Natural killer cell treated with Interleukin-12 subunit alpha and Interleukin-12 subunit beta and Interleukin-15 and Interleukin-18, amount 100 ng/mL, for 72 hours (primary cell): ENCODE measurements at regions not wholly inside any gene's neighbourhood (a gene's known extent, or its start where the extent isn't known, plus 50 kb on each side); places are given as distances from the start of the nearest gene placed in this dataset.
"Not testable (repeated sequence)": the region's sequence is repeated elsewhere in the genome, so short reads cannot be mapped to it uniquely, and the experiment has no call there.

ENCODE experiments used
- ATAC-seq, 2 donors: fragments of 150-1000 bp; cut with Tn5 transposase in 1 of 2; sonication (Bioruptor Pico), chemical (Tn5 transposase) in 1 of 2; 2 replicates each; pipeline ENCODE4 v1.10.0; 2021
- DNase-seq: peaks from one replicate; pipeline ENCODE4 v3.0.0; 2022; ENCODE audit warnings: low spot score
- H3K27ac Mint-ChIP-seq, 2 donors: 1 replicate in 1 of 2; 2 replicates in 1 of 2; pipeline ENCODE4 v1.8.0; 2022; ENCODE audit warnings: mixed read lengths in 2 of 2, mild to moderate bottlenecking in 1 of 2, moderate library complexity in 1 of 2
- H3K27me3 Mint-ChIP-seq, 2 donors: 1 replicate in 1 of 2; 2 replicates in 1 of 2; pipeline ENCODE4 v1.8.0; 2022; ENCODE audit warnings: mixed read lengths in 2 of 2
- H3K36me3 Mint-ChIP-seq: one replicate; pipeline ENCODE4 v1.8.0; 2022; ENCODE audit warnings: mixed read lengths
- H3K4me1 Mint-ChIP-seq, 2 donors: 1 replicate in 1 of 2; 2 replicates in 1 of 2; pipeline ENCODE4 v1.8.0; 2022; ENCODE audit warnings: low read depth in 2 of 2, mixed read lengths in 2 of 2, mild to moderate bottlenecking in 1 of 2
- H3K4me3 Mint-ChIP-seq: one replicate; pipeline ENCODE4 v1.8.0; 2022; ENCODE audit warnings: mixed read lengths
- H3K9me3 Mint-ChIP-seq: 2 replicates; pipeline ENCODE4 v1.8.0; 2022; ENCODE audit warnings: mixed read lengths

- not testable (repeated sequence) for H3K27ac Mint-ChIP-seq, H3K36me3 Mint-ChIP-seq, H3K9me3 Mint-ChIP-seq, H3K4me1 Mint-ChIP-seq, H3K27me3 Mint-ChIP-seq, H3K4me3 Mint-ChIP-seq, ATAC-seq, DNase-seq
Measured at GRCh38 chr15:101961765-101962164, 149.8 kb downstream of the OR4F15 start.

GRCh38 chr15:101963687-101964086, 151.7 kb downstream of the OR4F15 start:
- not testable (repeated sequence) for H3K4me3 Mint-ChIP-seq, H3K9me3 Mint-ChIP-seq, DNase-seq, H3K27me3 Mint-ChIP-seq, ATAC-seq, H3K36me3 Mint-ChIP-seq, H3K27ac Mint-ChIP-seq, H3K4me1 Mint-ChIP-seq

- H3K4me3 Mint-ChIP-seq = not testable (repeated sequence)
Measured at GRCh38 chr15:101965353-101965752, 153.4 kb downstream of the OR4F15 start.

GRCh38 chr15:101965860-101966259, 153.9 kb downstream of the OR4F15 start:
- H3K36me3 Mint-ChIP-seq, H3K27me3 Mint-ChIP-seq, H3K27ac Mint-ChIP-seq, ATAC-seq, H3K4me3 Mint-ChIP-seq, H3K9me3 Mint-ChIP-seq, H3K4me1 Mint-ChIP-seq: not testable (repeated sequence)
- peak; percentile 56 for DNase-seq

More at GRCh38 chr15:101965353-101965752, 153.4 kb downstream of the OR4F15 start:
- not testable (repeated sequence) for H3K27me3 Mint-ChIP-seq, H3K27ac Mint-ChIP-seq, H3K9me3 Mint-ChIP-seq, ATAC-seq, H3K36me3 Mint-ChIP-seq, H3K4me1 Mint-ChIP-seq, DNase-seq

- H3K27me3 Mint-ChIP-seq, H3K36me3 Mint-ChIP-seq, H3K4me1 Mint-ChIP-seq, H3K9me3 Mint-ChIP-seq, H3K27ac Mint-ChIP-seq, ATAC-seq, DNase-seq, H3K4me3 Mint-ChIP-seq: not testable (repeated sequence)
Measured at GRCh38 chr15:101967364-101967763, 155.4 kb downstream of the OR4F15 start.

- H3K4me3 Mint-ChIP-seq, ATAC-seq, H3K9me3 Mint-ChIP-seq, DNase-seq, H3K27me3 Mint-ChIP-seq, H3K36me3 Mint-ChIP-seq, H3K4me1 Mint-ChIP-seq, H3K27ac Mint-ChIP-seq: not testable (repeated sequence)
Measured at GRCh38 chr15:101970605-101971004, 158.6 kb downstream of the OR4F15 start.

GRCh38 chr15:101977281-101977680, 165.3 kb downstream of the OR4F15 start:
- not testable (repeated sequence) for H3K27me3 Mint-ChIP-seq, H3K36me3 Mint-ChIP-seq, H3K4me3 Mint-ChIP-seq, DNase-seq, ATAC-seq, H3K27ac Mint-ChIP-seq, H3K9me3 Mint-ChIP-seq, H3K4me1 Mint-ChIP-seq

GRCh38 chr15:101980206-101980910, 168.4 kb downstream of the OR4F15 start:
- not testable (repeated sequence) for H3K27ac Mint-ChIP-seq, H3K4me3 Mint-ChIP-seq, H3K27me3 Mint-ChIP-seq, H3K4me1 Mint-ChIP-seq, H3K36me3 Mint-ChIP-seq, H3K9me3 Mint-ChIP-seq
- DNase-seq (peak; percentile 56), ATAC-seq (peak; percentile 43 to 72)
